SK-N-SH treated with all-trans-retinoic acid at 6 μM for 48 hours (cell line): ENCODE measurements at regions not wholly inside any gene's neighbourhood (a gene's known extent, or its start where the extent isn't known, plus 50 kb on each side); places are given as distances from the start of the nearest gene placed in this dataset.

Experiments
- ATAC-seq: fragments of 200-7000 bp; cut with Tn5 transposase; 3 replicates; pipeline ENCODE4 v1.9.1; 2020; ENCODE audit warnings: mild to moderate bottlenecking, moderate library complexity
- ARNTL ChIP-seq: fragments of 450-650 bp; formaldehyde crosslinking; IDR thresholded peaks from 2 replicates; pipeline ENCODE4 v1.5.0; 2020; ENCODE audit warnings: low read depth, mild to moderate bottlenecking, moderate library complexity, borderline replicate concordance
- BACH2 ChIP-seq: fragments of 250-450 bp; sonication (Bioruptor Pico); IDR thresholded peaks from 2 replicates; pipeline ENCODE4 v1.9.0; 2021; ENCODE audit warnings: mild to moderate bottlenecking, borderline replicate concordance
- CREB5 ChIP-seq: fragments of 250-450 bp; sonication (Bioruptor Pico); IDR thresholded peaks from 2 replicates; pipeline ENCODE4 v1.5.1; 2020; ENCODE audit warnings: low read depth, mild to moderate bottlenecking, moderate library complexity
- CSDC2 ChIP-seq: fragments of 250-450 bp; sonication (Bioruptor Pico); IDR thresholded peaks from 2 replicates; pipeline ENCODE4 v1.5.0; 2020; ENCODE audit warnings: mild to moderate bottlenecking, moderate library complexity
- ESRRG ChIP-seq: fragments of 250-450 bp; sonication (Bioruptor Pico); IDR thresholded peaks from 2 replicates; pipeline ENCODE4 v1.6.1; 2021; ENCODE audit warnings: mild to moderate bottlenecking
- ISL1 ChIP-seq: fragments of 250-450 bp; sonication (Bioruptor Pico); IDR thresholded peaks from 2 replicates; pipeline ENCODE4 v2.1.2; 2022; ENCODE audit warnings: mild to moderate bottlenecking, moderate library complexity
- OSR1 ChIP-seq: fragments of 250-450 bp; sonication (Bioruptor Pico); IDR thresholded peaks from 2 replicates; pipeline ENCODE4 v1.8.0; 2022; ENCODE audit warnings: moderate library complexity, mild to moderate bottlenecking, inconsistent platforms
- POU6F1 ChIP-seq: fragments of 250-450 bp; sonication (Bioruptor Pico); IDR thresholded peaks from 2 replicates; pipeline ENCODE4 v1.8.0; 2021; ENCODE audit warnings: low read depth, mild to moderate bottlenecking, moderate library complexity, borderline replicate concordance
- PPARA ChIP-seq: fragments of 250-450 bp; sonication (Bioruptor Pico); IDR thresholded peaks from 2 replicates; pipeline ENCODE4 v1.5.0; 2020; ENCODE audit warnings: mild to moderate bottlenecking, borderline replicate concordance
- RARB ChIP-seq: fragments of 250-450 bp; sonication (Bioruptor Pico); IDR thresholded peaks from 2 replicates; pipeline ENCODE4 v1.8.0; 2021; ENCODE audit warnings: mild to moderate bottlenecking, moderate library complexity
- SNAI2 ChIP-seq: fragments of 250-450 bp; sonication (Bioruptor Pico); IDR thresholded peaks from 2 replicates; pipeline ENCODE4 v1.5.0; 2020; ENCODE audit warnings: mild to moderate bottlenecking, moderate library complexity
- TCF4 ChIP-seq: fragments of 250-450 bp; sonication (Bioruptor Pico); IDR thresholded peaks from 2 replicates; pipeline ENCODE4 v1.8.0; 2021; ENCODE audit warnings: mild to moderate bottlenecking, moderate library complexity, borderline replicate concordance
- TOX ChIP-seq: fragments of 250-450 bp; sonication (Bioruptor Pico); IDR thresholded peaks from 2 replicates; pipeline ENCODE4 v1.8.0; 2021; ENCODE audit warnings: mild to moderate bottlenecking, moderate library complexity, borderline replicate concordance
- ZC3H10 ChIP-seq: fragments of 250-450 bp; sonication (Bioruptor Pico); IDR thresholded peaks from 2 replicates; pipeline ENCODE4 v1.5.1; 2021; ENCODE audit warnings: mild to moderate bottlenecking, moderate library complexity
- ZFP3 ChIP-seq: fragments of 250-450 bp; sonication (Bioruptor Pico); IDR thresholded peaks from 2 replicates; pipeline ENCODE4 v1.5.0; 2020; ENCODE audit warnings: mild to moderate bottlenecking, moderate library complexity
- ZNF565 ChIP-seq: fragments of 450-650 bp; formaldehyde crosslinking; conservative IDR thresholded peaks from 2 replicates; pipeline ENCODE4 v1.5.0; 2020; ENCODE audit warnings: low read depth, mild to moderate bottlenecking, moderate library complexity
- ZNF70 ChIP-seq: fragments of 450-650 bp; formaldehyde crosslinking; IDR thresholded peaks from 2 replicates; pipeline ENCODE4 v1.5.0; 2020; ENCODE audit warnings: mild to moderate bottlenecking, moderate library complexity
- ZNF8 ChIP-seq: fragments of 450-650 bp; formaldehyde crosslinking; IDR thresholded peaks from 2 replicates; pipeline ENCODE4 v1.5.0; 2020; ENCODE audit warnings: mild to moderate bottlenecking, moderate library complexity
- TF ChIP-seq, protein P1 (sequence below): fragments of 250-450 bp; sonication (Bioruptor Pico); IDR thresholded peaks from 2 replicates; pipeline ENCODE4 v1.5.1; 2021; ENCODE audit warnings: mild to moderate bottlenecking, moderate library complexity
- TF ChIP-seq, protein P2 (sequence below): fragments of 250-450 bp; sonication (Bioruptor Pico); IDR thresholded peaks from 2 replicates; pipeline ENCODE4 v1.5.0; 2020; ENCODE audit warnings: mild to moderate bottlenecking, moderate library complexity
- TF ChIP-seq, protein P3 (sequence below): fragments of 250-450 bp; sonication (Bioruptor Pico); IDR thresholded peaks from 2 replicates; pipeline ENCODE4 v1.8.0; 2020; ENCODE audit warnings: mild to moderate bottlenecking, moderate library complexity, borderline replicate concordance

GRCh38 chr21:28793043-28793442 lies 199.6 kb downstream of the LTN1 start:
- peak; percentile 52; the same call in 1 of the 3 replicates for ATAC-seq
- TF ChIP-seq CREB5 (CRISPR knock-in tag) (no peak), PPARA (no peak), ZNF8 (CRISPR knock-in tag) (no peak), ZFP3 (CRISPR knock-in tag) (no peak), RARB (CRISPR knock-in tag) (no peak), ZC3H10 (CRISPR knock-in tag) (no peak), ZNF565 (no peak), ZNF70 (CRISPR knock-in tag) (no peak), ESRRG (CRISPR knock-in tag) (no peak), BACH2 (CRISPR knock-in tag) (no peak), TCF4 (CRISPR knock-in tag) (no peak), CSDC2 (CRISPR knock-in tag) (no peak), ISL1 (no peak), SNAI2 (no peak), ARNTL (CRISPR knock-in tag) (no peak), OSR1 (CRISPR knock-in tag) (no peak), POU6F1 (no peak)
- TF ChIP-seq, protein P1, sequence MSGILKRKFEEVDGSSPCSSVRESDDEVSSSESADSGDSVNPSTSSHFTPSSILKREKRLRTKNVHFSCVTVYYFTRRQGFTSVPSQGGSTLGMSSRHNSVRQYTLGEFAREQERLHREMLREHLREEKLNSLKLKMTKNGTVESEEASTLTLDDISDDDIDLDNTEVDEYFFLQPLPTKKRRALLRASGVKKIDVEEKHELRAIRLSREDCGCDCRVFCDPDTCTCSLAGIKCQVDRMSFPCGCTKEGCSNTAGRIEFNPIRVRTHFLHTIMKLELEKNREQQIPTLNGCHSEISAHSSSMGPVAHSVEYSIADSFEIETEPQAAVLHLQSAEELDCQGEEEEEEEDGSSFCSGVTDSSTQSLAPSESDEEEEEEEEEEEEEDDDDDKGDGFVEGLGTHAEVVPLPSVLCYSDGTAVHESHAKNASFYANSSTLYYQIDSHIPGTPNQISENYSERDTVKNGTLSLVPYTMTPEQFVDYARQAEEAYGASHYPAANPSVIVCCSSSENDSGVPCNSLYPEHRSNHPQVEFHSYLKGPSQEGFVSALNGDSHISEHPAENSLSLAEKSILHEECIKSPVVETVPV (CRISPR knock-in tag), result no peak
- TF ChIP-seq, protein P2, sequence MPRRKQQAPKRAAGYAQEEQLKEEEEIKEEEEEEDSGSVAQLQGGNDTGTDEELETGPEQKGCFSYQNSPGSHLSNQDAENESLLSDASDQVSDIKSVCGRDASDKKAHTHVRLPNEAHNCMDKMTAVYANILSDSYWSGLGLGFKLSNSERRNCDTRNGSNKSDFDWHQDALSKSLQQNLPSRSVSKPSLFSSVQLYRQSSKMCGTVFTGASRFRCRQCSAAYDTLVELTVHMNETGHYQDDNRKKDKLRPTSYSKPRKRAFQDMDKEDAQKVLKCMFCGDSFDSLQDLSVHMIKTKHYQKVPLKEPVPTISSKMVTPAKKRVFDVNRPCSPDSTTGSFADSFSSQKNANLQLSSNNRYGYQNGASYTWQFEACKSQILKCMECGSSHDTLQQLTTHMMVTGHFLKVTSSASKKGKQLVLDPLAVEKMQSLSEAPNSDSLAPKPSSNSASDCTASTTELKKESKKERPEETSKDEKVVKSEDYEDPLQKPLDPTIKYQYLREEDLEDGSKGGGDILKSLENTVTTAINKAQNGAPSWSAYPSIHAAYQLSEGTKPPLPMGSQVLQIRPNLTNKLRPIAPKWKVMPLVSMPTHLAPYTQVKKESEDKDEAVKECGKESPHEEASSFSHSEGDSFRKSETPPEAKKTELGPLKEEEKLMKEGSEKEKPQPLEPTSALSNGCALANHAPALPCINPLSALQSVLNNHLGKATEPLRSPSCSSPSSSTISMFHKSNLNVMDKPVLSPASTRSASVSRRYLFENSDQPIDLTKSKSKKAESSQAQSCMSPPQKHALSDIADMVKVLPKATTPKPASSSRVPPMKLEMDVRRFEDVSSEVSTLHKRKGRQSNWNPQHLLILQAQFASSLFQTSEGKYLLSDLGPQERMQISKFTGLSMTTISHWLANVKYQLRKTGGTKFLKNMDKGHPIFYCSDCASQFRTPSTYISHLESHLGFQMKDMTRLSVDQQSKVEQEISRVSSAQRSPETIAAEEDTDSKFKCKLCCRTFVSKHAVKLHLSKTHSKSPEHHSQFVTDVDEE (CRISPR knock-in tag), result no peak
- TF ChIP-seq, all 23 proteins: peak for 0

DNA sequence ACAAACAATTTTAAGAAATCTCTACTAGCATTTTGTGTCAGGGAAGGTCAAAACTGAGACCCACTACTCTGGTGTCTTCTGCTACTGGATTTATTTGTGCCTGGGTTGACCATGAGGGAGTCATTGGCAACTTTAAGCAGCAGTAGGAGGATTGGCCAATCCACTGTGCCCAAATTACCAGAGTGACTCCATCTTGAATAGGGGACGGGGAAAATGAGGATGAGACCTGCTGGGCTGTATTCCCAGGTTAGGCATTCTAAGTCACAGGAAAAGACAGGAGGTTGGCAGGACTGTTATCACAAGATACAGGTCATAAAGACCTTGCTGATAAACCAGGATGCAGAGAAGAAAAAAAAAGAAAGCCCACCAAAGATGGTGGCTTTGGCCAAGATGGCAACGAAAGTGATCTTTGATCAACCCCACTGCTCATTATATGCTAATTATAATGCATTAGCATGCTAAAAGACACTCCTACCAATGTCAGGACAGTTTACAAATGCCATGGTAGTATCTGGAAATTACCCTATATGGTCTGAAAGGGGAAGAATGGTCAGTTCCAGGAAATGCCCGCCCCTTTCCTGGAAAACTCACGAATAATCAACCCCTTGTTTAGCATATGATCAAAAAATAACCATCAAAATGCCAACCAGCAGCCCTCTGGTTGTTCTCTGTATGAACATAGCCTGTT lies 200.9 kb downstream of the LTN1 start:
- TF ChIP-seq, protein P3, sequence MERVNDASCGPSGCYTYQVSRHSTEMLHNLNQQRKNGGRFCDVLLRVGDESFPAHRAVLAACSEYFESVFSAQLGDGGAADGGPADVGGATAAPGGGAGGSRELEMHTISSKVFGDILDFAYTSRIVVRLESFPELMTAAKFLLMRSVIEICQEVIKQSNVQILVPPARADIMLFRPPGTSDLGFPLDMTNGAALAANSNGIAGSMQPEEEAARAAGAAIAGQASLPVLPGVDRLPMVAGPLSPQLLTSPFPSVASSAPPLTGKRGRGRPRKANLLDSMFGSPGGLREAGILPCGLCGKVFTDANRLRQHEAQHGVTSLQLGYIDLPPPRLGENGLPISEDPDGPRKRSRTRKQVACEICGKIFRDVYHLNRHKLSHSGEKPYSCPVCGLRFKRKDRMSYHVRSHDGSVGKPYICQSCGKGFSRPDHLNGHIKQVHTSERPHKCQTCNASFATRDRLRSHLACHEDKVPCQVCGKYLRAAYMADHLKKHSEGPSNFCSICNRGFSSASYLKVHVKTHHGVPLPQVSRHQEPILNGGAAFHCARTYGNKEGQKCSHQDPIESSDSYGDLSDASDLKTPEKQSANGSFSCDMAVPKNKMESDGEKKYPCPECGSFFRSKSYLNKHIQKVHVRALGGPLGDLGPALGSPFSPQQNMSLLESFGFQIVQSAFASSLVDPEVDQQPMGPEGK (CRISPR knock-in tag), result no peak
- no peak for TF ChIP-seq RARB (CRISPR knock-in tag)
- no peak for TF ChIP-seq TOX (CRISPR knock-in tag)
- no peak for ATAC-seq

DNA sequence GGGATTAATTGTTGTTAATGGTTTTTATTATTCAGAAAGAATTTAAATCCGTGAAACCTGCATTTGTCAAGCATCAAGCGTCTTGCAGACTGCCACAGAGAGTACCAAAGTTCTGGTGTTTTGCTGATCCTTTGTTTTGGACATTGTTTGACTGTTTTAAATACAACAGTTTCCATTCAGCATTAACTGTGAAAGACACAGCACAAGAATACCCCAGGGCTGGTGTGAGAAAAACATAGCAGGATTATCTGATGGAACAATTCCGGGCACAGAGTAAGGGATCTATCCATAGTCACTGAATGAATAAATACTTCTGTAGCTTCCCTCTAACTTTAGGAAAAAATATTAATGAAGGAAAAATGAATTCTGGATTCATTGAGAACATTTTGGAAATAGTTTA lies 202.3 kb downstream of the LTN1 start:
- no peak for ATAC-seq
- no peak for TF ChIP-seq ZNF70 (CRISPR knock-in tag)

DNA sequence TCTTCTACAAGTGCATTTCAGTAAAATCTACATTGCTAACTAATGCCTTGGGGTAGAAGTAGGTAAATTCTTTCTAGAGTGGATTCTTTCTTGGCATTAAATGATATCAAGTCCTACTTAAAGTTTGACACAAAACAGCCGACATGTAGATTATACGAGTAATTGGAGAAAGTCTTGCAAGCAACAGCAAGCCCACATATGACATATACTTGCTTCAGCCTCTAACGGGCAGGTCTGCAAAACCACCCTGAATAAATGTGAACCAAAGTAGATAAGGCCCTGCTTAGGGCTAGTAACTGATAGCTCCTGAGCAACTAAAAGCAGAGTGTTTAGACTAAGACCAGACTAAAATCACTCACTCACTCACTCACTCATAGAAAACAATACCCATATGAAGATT lies 203.2 kb downstream of the LTN1 start:
- ATAC-seq, result no peak
- TF ChIP-seq ISL1, result peak; percentile 87
- TF ChIP-seq, protein P1 (CRISPR knock-in tag), result no peak
